Upper lobe of right lung (tissue), 1 donor: ENCODE measurements at regions not wholly inside any gene's neighbourhood (a gene's known extent, or its start where the extent isn't known, plus 50 kb on each side); places are given as distances from the start of the nearest gene placed in this dataset.

Experiments
- ATAC-seq: fragments of 200-7000 bp; cut with Tn5 transposase; one replicate; pipeline ENCODE4 v1.9.1; 2020; ENCODE audit warnings: mild to moderate bottlenecking, moderate library complexity
- DNase-seq: peaks from one replicate; pipeline ENCODE4 v3.0.0-alpha.2; 2020
- H3K27ac ChIP-seq: fragments of 200-600 bp; one replicate; pipeline ENCODE4 v1.8.0; 2022
- H3K27me3 ChIP-seq: fragments of 200-600 bp; one replicate; pipeline ENCODE4 v1.8.0; 2022; ENCODE audit warnings: mild to moderate bottlenecking
- H3K36me3 ChIP-seq: fragments of 200-600 bp; one replicate; pipeline ENCODE4 v1.8.0; 2022
- H3K4me1 ChIP-seq: fragments of 200-600 bp; one replicate; pipeline ENCODE4 v1.8.0; 2022
- H3K4me3 ChIP-seq: fragments of 200-600 bp; one replicate; pipeline ENCODE4 v1.8.0; 2022; ENCODE audit warnings: mild to moderate bottlenecking
- H3K9me3 ChIP-seq: fragments of 200-600 bp; one replicate; pipeline ENCODE4 v1.8.0; 2022
- intact Hi-C: fragments of 100-400 bp; cut with DNase I; formaldehyde crosslinking; loops from one replicate; pipeline ENCODE4 v1.11.0; 2022
- TF ChIP-seq, protein P1 (sequence below): fragments of 200-600 bp; IDR thresholded peaks from one replicate; pipeline ENCODE4 v1.8.0; 2022; ENCODE audit warnings: antibody characterized with exemption
- donor health status: DM: no; HTN: yes; CAD: no; lungs with severe emphysema.

DNA sequence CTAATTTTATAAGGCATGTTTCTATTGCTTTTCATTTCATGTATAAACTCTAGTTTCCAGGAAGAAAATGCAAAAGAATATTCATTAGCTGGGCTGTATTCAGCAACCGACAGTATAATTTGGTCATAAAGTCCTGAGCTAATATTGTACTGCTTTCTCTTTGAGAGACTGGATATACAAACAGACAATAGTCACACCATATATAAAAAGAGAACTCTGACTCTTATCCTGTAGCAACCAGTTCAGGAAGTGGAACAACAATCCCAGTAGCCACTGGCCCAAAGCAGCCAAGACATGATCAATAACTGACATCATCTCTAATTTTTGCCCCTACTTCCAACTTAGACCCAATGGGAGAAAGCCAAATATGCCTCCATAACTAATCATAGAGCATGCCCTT is 160.8 kb downstream of the FSIP2 start:
- intact Hi-C loops, result no loop called here
- TF ChIP-seq, protein P1, sequence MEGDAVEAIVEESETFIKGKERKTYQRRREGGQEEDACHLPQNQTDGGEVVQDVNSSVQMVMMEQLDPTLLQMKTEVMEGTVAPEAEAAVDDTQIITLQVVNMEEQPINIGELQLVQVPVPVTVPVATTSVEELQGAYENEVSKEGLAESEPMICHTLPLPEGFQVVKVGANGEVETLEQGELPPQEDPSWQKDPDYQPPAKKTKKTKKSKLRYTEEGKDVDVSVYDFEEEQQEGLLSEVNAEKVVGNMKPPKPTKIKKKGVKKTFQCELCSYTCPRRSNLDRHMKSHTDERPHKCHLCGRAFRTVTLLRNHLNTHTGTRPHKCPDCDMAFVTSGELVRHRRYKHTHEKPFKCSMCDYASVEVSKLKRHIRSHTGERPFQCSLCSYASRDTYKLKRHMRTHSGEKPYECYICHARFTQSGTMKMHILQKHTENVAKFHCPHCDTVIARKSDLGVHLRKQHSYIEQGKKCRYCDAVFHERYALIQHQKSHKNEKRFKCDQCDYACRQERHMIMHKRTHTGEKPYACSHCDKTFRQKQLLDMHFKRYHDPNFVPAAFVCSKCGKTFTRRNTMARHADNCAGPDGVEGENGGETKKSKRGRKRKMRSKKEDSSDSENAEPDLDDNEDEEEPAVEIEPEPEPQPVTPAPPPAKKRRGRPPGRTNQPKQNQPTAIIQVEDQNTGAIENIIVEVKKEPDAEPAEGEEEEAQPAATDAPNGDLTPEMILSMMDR, result no peak
- no peak for DNase-seq
- H3K4me3 ChIP-seq, result no peak overlapping the region
- H3K4me1 ChIP-seq, result no peaks in the 10 kb centered on the region
- H3K9me3 ChIP-seq, result no peaks in the 10 kb centered on the region
- no peak for ATAC-seq
- no peaks in the 10 kb centered on the region for H3K36me3 ChIP-seq
- no peaks in the 10 kb centered on the region for H3K27me3 ChIP-seq
- no peak overlapping the region for H3K27ac ChIP-seq

DNA sequence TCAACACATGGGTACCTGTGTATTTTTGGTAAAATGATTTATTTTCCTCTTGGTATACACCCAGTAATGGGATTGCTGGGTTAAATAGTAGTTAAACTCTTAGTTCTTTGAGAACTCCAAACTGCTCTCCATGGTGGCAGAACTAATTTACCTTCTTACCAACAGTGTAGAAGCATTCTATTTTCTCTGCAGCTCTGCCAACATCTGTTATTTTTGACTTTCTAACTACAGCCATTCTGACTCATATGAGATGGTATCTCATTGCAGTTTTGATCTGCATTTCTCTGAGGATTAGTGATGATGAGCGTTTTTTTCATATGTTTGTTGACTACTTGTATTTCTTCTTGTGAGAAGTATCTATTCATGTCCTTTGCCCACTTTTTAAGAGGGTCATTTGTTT is 180.6 kb downstream of the FSIP2 start:
- TF ChIP-seq, protein P1, result no peak

DNA sequence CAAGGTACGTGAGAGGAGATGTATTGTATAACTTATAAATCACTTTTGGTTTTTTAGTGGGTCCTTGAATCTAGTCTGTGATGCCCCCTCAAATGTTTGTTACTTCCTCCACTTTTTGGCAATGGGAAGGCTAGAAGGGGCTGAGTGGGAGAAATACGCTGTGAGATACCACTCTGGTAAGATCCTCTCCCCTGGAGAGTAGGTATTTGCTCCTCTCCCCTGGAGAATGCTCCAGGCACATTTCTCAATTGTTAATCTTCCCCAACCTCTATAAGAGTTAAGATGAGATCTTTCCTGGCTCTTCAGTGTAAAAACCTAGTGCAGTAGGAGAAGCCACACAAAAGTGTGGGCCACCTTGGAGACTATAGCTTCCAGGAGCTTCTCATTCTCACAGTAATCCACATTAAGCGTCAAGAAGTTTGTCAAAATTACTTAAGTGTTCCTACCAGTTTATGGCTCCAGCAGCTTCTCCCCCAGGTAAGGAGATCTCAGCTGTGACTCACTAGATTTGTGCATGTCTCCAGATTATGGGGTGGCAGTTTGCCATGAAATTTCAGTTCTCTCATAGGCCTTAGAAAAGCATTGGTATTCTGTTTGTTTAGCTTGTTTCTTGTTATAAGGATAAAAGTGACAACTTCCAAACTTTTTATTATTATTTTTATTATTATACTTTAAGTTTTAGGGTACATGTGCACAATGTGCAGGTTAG is 182.6 kb downstream of the FSIP2 start:
- H3K36me3 ChIP-seq, result no peaks in the 10 kb centered on the region
- TF ChIP-seq, protein P1, result no peak
- H3K27ac ChIP-seq, result no peak overlapping the region
- H3K27me3 ChIP-seq, result no peaks in the 10 kb centered on the region
- no peaks in the 10 kb centered on the region for H3K4me1 ChIP-seq
- no peak overlapping the region for H3K4me3 ChIP-seq
- H3K9me3 ChIP-seq, result no peaks in the 10 kb centered on the region
- intact Hi-C loops, result no loop called here
- DNase-seq (no peak), ATAC-seq (no peak)

More for the DNA sequence above, 180.6 kb downstream of the FSIP2 start:
- no peak overlapping the region for H3K27ac ChIP-seq
- H3K4me3 ChIP-seq, result no peak overlapping the region
- no peak for ATAC-seq
- H3K4me1 ChIP-seq, result no peaks in the 10 kb centered on the region
- intact Hi-C loops, result no loop called here
- H3K36me3 ChIP-seq, result no peaks in the 10 kb centered on the region
- DNase-seq, result no peak
- no peaks in the 10 kb centered on the region for H3K27me3 ChIP-seq
- no peaks in the 10 kb centered on the region for H3K9me3 ChIP-seq

DNA sequence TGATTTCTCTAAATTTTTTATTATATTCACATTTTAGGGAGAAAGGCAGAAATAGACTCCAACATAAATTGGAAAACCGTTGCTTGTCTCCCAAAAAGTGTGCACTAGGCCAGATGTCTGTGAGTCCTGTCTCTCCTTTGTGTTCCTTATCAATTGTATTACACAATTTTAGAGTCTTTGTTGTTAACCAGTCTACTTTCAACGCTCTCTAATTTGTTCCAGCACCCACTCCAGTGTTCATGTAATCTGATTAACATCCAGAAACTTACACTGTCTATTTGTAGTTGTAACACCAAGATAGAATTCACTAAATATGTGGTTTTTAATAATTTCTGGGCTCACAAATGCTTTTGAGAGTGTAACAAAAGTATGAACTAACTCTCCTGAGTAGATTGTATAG is 195.6 kb downstream of the FSIP2 start:
- H3K27me3 ChIP-seq, result no peaks in the 10 kb centered on the region
- H3K36me3 ChIP-seq, result no peaks in the 10 kb centered on the region
- DNase-seq (no peak), ATAC-seq (no peak)
- no peaks in the 10 kb centered on the region for H3K4me1 ChIP-seq
- no peak overlapping the region for H3K4me3 ChIP-seq
- TF ChIP-seq, protein P1, result no peak
- H3K27ac ChIP-seq, result no peak overlapping the region
- H3K9me3 ChIP-seq, result no peaks in the 10 kb centered on the region
- intact Hi-C loops, result no loop called here

DNA sequence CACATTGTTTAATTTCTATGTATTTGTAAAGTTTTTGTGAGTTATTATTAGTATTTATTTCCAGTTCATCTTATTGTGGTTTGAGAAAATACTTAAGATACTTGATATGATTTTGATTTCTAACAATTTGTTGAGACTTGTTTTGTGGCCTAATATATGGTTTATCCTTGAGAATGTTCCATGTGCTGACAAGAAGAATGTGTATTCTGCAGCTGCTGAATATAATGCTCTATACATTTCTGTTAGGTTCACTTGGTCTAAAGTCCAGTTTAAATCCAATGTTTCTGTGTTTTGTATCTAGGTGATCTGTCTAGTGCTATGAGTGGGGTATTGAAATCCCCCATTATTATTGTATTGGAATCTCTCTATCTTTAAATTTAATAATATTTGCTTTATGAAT is 201.3 kb downstream of the FSIP2 start:
- TF ChIP-seq, protein P1, result no peak
- Histone ChIP-seq H3K4me1 (no peaks in the 10 kb centered on the region), H3K27me3 (no peaks in the 10 kb centered on the region), H3K9me3 (peaks cover 3% of the 10 kb centered on the region), H3K36me3 (no peaks in the 10 kb centered on the region), H3K27ac (no peak overlapping the region), H3K4me3 (no peak overlapping the region)
- intact Hi-C loops, result no loop called here
- no peak for DNase-seq
- ATAC-seq, result no peak

DNA sequence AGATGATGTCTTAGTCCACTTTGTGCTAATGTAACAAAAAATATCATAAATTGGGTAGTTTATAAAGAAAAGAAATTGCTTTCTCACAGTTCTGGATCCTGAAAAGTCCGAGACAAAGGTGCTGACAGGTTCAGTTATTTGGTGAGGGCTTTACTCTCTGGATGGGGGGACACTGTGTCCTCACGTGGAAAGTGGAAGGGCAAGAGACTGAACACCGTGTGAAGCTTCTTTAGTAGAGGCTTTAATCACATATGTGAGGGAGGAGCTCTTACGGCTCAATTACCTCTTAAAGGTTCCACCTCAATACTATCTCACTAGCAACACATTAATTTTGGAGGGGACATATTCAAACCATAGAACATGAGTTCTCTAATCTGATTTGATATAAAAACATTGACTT is 204.3 kb downstream of the FSIP2 start:
- no peak for DNase-seq
- TF ChIP-seq, protein P1, result no peak
- peaks cover 3% of the 10 kb centered on the region for H3K9me3 ChIP-seq
- ATAC-seq, result no peak
- intact Hi-C loops, result no loop called here
- H3K27ac ChIP-seq, result no peak overlapping the region
- H3K36me3 ChIP-seq, result no peaks in the 10 kb centered on the region
- no peaks in the 10 kb centered on the region for H3K4me1 ChIP-seq
- H3K4me3 ChIP-seq, result no peak overlapping the region
- H3K27me3 ChIP-seq, result no peaks in the 10 kb centered on the region
